Neural progenitor cell (in vitro differentiated cells): ENCODE measurements at regions not wholly inside any gene's neighbourhood (a gene's known extent, or its start where the extent isn't known, plus 50 kb on each side); places are given as distances from the start of the nearest gene placed in this dataset.

Experiments
- DNase-seq: peaks from one replicate; pipeline ENCODE4 v3.0.0-alpha.2; 2016; ENCODE audit warnings: low spot score
- H2AFZ ChIP-seq: fragments of 200-600 bp; sonication (generic); replicated peaks from 2 replicates; pipeline ENCODE4 v1.6.1; 2016; ENCODE audit warnings: antibody characterized with exemption
- H3F3A ChIP-seq: fragments of 200-600 bp; sonication (generic); 2 replicates; pipeline ENCODE4 v1.6.1; 2016; ENCODE audit warnings: antibody characterized with exemption, low read depth
- H3K27ac ChIP-seq: fragments of 200-600 bp; sonication (generic); 2 replicates; pipeline ENCODE4 v1.5.1; 2016; ENCODE audit warnings: mild to moderate bottlenecking
- H3K27me3 ChIP-seq: fragments of 200-600 bp; sonication (generic); 2 replicates; pipeline ENCODE4 v1.6.1; 2016; ENCODE audit warnings: mild to moderate bottlenecking, moderate library complexity
- H3K36me3 ChIP-seq: fragments of 200-600 bp; sonication (generic); 2 replicates; pipeline ENCODE4 v1.5.1; 2016
- H3K4me1 ChIP-seq: fragments of 200-600 bp; sonication (generic); 2 replicates; pipeline ENCODE4 v1.6.1; 2016; ENCODE audit warnings: mixed run types
- H3K4me2 ChIP-seq: fragments of 200-600 bp; sonication (generic); 2 replicates; pipeline ENCODE4 v1.6.1; 2016
- H3K4me3 ChIP-seq: fragments of 200-600 bp; sonication (generic); 2 replicates; pipeline ENCODE4 v1.5.1; 2016
- H3K79me2 ChIP-seq: fragments of 200-600 bp; sonication (generic); 2 replicates; pipeline ENCODE4 v1.6.1; 2016; ENCODE audit warnings: low read depth
- H3K9ac ChIP-seq: fragments of 200-600 bp; sonication (generic); 2 replicates; pipeline ENCODE4 v1.6.1; 2016
- H3K9me3 ChIP-seq: fragments of 200-600 bp; sonication (generic); 2 replicates; pipeline ENCODE4 v1.5.1; 2016; ENCODE audit warnings: low read depth
- H4K20me1 ChIP-seq: fragments of 200-600 bp; sonication (generic); 2 replicates; pipeline ENCODE4 v1.6.1; 2016; ENCODE audit warnings: low read depth
- H3K27ac Mint-ChIP-seq: 3 replicates; pipeline ENCODE4 v1.8.0; 2021; ENCODE audit warnings: mixed read lengths
- H3K27me3 Mint-ChIP-seq: 2 replicates; pipeline ENCODE4 v1.8.0; 2022; ENCODE audit warnings: low read depth, mild to moderate bottlenecking, inconsistent platforms, moderate library complexity, mixed read lengths; ENCODE audit not compliant: insufficient read depth
- H3K36me3 Mint-ChIP-seq: 3 replicates; pipeline ENCODE4 v1.8.0; 2021; ENCODE audit warnings: mixed read lengths
- H3K4me1 Mint-ChIP-seq: 3 replicates; pipeline ENCODE4 v1.8.0; 2021; ENCODE audit warnings: mixed read lengths
- H3K4me3 Mint-ChIP-seq: 3 replicates; pipeline ENCODE4 v1.8.0; 2021; ENCODE audit warnings: mild to moderate bottlenecking, moderate library complexity, mixed read lengths
- H3K9me3 Mint-ChIP-seq: 3 replicates; pipeline ENCODE4 v1.8.0; 2020; ENCODE audit warnings: mixed read lengths
- CTCF ChIP-seq: fragments of 200-600 bp; sonication (generic); IDR thresholded peaks from 2 replicates; pipeline ENCODE4 v1.5.1; 2017; ENCODE audit warnings: antibody characterized with exemption, mild to moderate bottlenecking
- EZH2 ChIP-seq: fragments of 200-600 bp; sonication (generic); IDR thresholded peaks from 2 replicates; pipeline ENCODE4 v1.6.1; 2017; ENCODE audit warnings: antibody characterized with exemption, mild to moderate bottlenecking, moderate library complexity
- EZH2phosphoT487 ChIP-seq: fragments of 200-600 bp; sonication (generic); IDR thresholded peaks from 2 replicates; pipeline ENCODE4 v1.6.1; 2017; ENCODE audit warnings: antibody characterized with exemption

- DNase-seq: no peak
- Histone ChIP-seq H3K79me2 (no peaks in the 10 kb centered on the region), H3K4me1 (no peaks in the 10 kb centered on the region), H3K36me3 (no peaks in the 10 kb centered on the region), H2AFZ (no peak overlapping the region), H3K9me3 (no peaks in the 10 kb centered on the region), H3K4me3 (no peak overlapping the region), H4K20me1 (no peaks in the 10 kb centered on the region), H3K9ac (no peak overlapping the region), H3K27ac (no peak overlapping the region), H3F3A (no peaks in the 10 kb centered on the region), H3K27me3 (no peaks in the 10 kb centered on the region), H3K4me2 (no peak overlapping the region)
- H3K27ac Mint-ChIP-seq: no peak overlapping the region
- no peaks in the 10 kb centered on the region for H3K36me3 Mint-ChIP-seq
- no peak overlapping the region for H3K4me3 Mint-ChIP-seq
- no peaks in the 10 kb centered on the region for H3K4me1 Mint-ChIP-seq
- TF ChIP-seq EZH2 (no peak), EZH2phosphoT487 (no peak), CTCF (no peak)
- peaks cover 6% of the 10 kb centered on the region for H3K27me3 Mint-ChIP-seq
- H3K9me3 Mint-ChIP-seq: peaks cover 4% of the 10 kb centered on the region
Measured at GRCh38 chr9:108264093-108264492, 591.7 kb downstream of the ACTL7B start.

DNA sequence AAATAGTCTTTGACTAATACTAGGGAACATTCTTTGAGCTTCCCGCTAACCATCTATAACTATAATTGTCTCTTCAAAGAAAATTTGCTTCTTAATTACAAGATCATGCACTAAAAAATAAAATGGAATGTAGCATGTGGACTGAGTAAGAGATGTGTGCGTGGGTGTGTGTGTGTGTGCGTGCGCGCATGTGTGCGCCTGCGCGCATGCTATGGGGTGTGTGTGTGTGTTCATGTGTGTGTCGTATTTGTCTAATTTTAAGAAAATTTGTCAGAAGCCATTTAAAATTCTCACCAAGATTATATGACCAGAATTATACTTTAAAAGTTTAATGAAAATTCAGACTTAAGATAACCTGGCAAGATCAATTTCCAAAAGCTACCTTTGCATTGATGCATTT, 593.0 kb downstream of the ACTL7B start:
- H3K27ac ChIP-seq: no peak overlapping the region
- no peaks in the 10 kb centered on the region for H3K36me3 Mint-ChIP-seq
- no peak for DNase-seq
- no peaks in the 10 kb centered on the region for H3K4me1 ChIP-seq
- peaks cover 4% of the 10 kb centered on the region for H3K9me3 Mint-ChIP-seq
- H3K79me2 ChIP-seq: no peaks in the 10 kb centered on the region
- no peaks in the 10 kb centered on the region for H3K36me3 ChIP-seq
- no peaks in the 10 kb centered on the region for H3K9me3 ChIP-seq
- no peaks in the 10 kb centered on the region for H3K27me3 ChIP-seq
- no peak overlapping the region for H3K4me2 ChIP-seq
- H3K4me3 ChIP-seq: no peak overlapping the region
- H3K9ac ChIP-seq: no peak overlapping the region
- H3F3A ChIP-seq: no peaks in the 10 kb centered on the region
- no peak for TF ChIP-seq EZH2
- TF ChIP-seq CTCF: no peak
- TF ChIP-seq EZH2phosphoT487: no peak
- no peak overlapping the region for H2AFZ ChIP-seq
- no peaks in the 10 kb centered on the region for H4K20me1 ChIP-seq
- no peak overlapping the region for H3K4me3 Mint-ChIP-seq
- H3K4me1 Mint-ChIP-seq: no peaks in the 10 kb centered on the region
- H3K27me3 Mint-ChIP-seq: peaks cover 8% of the 10 kb centered on the region
- no peak overlapping the region for H3K27ac Mint-ChIP-seq

DNA sequence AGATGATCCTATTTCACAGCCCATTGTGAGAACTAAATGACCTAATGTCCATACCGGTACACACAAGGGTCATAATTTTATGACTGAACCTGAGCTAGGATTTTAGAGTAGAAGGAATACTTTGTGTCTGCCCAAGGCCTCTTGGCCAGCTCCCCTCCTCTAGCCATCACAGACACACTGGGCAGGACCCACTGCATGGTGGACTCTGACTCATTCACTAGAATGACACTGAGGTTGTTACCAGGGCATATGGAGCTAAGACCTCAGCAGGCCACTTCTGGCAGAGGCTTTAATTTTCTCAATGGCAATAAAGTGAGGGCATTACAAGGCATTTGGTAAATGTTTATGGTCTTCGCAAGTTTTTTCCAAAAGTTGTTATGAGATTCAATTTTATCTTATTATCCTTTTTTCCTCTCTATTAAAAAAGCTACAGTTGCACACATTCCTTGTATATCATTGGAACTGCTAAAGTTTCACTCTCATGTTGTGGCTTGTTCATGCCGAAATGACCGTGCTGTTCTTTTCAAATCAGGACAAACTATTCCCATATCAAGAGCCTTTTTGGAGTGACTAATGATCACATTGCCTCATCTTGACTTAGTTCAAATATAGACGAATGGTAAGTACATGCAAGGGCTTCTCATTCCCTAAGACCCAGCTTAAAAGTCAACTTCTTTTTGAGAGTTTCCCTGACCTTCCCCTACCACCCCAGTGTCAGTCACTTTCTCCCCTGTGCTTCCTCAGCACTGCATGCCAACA, 595.7 kb downstream of the ACTL7B start:
- H3K27ac Mint-ChIP-seq: no peak overlapping the region
- H3K9me3 Mint-ChIP-seq: no peaks in the 10 kb centered on the region
- Histone ChIP-seq H3K4me3 (no peak overlapping the region), H3F3A (no peaks in the 10 kb centered on the region), H3K27ac (no peak overlapping the region), H3K9ac (no peak overlapping the region), H4K20me1 (no peaks in the 10 kb centered on the region), H3K27me3 (no peaks in the 10 kb centered on the region), H3K36me3 (no peaks in the 10 kb centered on the region), H3K4me2 (no peak overlapping the region), H3K4me1 (no peaks in the 10 kb centered on the region), H3K9me3 (no peaks in the 10 kb centered on the region), H2AFZ (no peak overlapping the region), H3K79me2 (no peaks in the 10 kb centered on the region)
- H3K27me3 Mint-ChIP-seq: peaks cover 5% of the 10 kb centered on the region
- no peak for TF ChIP-seq EZH2
- no peak for TF ChIP-seq EZH2phosphoT487
- no peak for TF ChIP-seq CTCF
- H3K4me3 Mint-ChIP-seq: no peak overlapping the region
- H3K4me1 Mint-ChIP-seq: no peaks in the 10 kb centered on the region
- no peaks in the 10 kb centered on the region for H3K36me3 Mint-ChIP-seq
- no peak for DNase-seq
